NCI-H1417 treated with DMSO at 0.1 percent for 48 hours (cell line): ENCODE measurements at regions not wholly inside any gene's neighbourhood (a gene's known extent, or its start where the extent isn't known, plus 50 kb on each side); places are given as distances from the start of the nearest gene placed in this dataset.

Experiments
- DNase-seq: peaks from one replicate; lab custom pipeline; 2025; lab: John Stamatoyannopoulos, UW

DNA sequence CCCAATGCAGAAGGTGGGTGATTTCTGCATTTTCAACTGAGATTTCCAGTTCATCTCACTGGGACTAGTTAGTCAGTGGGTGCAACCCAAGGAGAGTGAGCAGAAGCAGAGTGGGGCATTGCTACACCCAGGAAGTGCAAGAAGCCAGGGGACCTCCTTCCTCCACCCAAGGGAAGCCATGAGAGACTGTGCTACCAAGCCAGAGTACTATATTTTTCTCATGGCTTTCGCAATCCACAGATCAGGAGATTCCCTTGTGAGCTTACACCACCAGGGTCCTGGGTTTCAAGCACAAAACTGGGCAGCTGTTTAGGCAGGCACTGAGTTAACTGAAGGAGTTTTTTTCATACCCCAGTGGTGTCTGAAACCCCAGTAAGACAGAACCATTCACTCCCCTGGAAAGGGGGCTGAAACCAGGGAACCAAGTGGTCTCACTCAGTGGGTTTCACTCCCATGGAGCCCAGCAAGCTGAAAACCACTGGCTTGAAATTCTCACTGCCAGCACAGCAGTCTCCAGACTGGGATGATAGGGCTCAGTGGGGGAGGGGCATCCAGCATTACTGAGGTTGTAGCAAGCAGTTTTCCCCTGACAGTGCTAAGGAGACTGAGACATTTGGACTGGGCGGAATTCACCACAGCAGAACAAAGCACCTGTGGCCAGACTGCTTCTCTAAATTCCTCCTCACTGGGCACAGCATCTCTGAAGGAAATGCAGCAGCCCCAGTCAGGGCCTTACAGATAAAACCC lies 903.4 kb downstream of the TECRL start:
- DNase-seq, result no peak

DNA sequence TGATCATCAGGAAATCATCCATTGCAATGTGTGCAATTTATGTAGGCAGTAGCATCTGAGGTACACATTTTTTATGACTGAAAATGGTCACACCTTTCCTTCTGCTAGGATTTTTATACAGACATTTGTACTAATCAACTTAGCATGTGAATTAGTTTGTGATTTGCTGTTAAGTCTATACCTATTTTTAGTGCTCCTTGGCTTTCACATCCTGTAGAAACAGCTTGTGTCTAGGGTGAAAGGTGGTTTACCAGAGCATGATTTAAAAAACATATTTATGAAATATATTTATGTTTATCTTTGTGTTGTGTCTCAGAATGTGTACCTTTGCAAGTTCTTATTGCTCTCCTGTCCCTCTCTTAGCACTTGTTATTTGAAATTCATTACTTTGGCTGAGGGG lies 916.0 kb downstream of the TECRL start:
- DNase-seq, result no peak

DNA sequence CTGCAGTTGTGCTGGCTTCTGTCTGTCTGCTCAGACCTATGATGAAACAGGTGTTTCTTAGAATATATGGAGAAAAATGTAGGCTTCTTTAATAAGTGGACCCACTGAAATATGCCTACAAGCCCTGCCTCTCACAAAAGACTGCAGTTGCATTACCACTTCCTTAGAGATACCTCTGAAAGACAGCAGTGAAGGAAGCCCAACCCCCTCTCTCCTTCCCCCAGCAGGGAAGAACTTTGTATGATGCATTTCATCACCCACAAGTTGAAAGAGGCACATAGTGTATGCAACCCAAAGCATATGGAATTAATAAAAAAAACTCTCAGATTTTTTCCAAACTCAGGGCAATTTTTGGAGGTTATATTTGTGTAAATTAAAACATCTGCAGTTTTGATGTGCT lies 916.7 kb downstream of the TECRL start:
- DNase-seq, result no peak

DNA sequence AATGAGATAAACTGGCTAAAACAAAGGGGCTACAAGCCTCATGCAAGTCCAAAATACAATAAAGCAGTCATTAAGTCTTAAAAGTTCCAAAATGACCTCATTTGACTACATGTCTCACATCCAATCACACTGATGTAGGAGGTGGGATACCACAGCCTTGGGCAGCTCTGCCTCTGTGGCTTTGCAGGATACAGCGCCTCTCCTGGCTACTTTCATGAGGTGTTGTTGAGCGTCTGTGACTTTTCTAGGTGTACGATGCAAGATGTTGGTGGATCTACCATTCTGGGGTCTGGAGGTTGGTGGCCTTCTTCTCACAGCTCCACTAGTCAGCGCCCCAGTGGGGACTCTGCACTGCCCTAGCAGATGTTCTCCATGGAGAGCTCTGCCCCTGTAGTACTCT lies 944.9 kb downstream of the TECRL start:
- no peak for DNase-seq

DNA sequence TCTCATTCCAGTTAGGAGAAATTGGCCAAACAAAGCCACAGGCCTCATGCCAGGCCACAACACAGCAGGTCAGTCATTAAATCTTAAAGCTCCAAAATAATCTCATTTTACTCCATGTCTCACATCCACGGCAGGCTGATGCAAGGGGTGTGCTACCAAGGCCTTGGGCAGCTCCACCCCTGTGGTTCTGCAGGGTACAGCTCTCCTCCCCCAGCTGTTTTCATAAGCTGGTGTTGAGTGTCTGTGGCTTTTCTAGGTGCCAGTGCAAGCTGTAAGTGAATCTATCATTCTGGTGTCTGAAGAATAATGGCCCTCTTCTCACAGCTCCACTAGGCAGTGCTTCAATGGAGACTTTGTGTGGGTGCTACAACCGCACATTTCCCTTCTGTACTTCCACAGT lies 949.2 kb downstream of the TECRL start:
- no peak for DNase-seq

DNA sequence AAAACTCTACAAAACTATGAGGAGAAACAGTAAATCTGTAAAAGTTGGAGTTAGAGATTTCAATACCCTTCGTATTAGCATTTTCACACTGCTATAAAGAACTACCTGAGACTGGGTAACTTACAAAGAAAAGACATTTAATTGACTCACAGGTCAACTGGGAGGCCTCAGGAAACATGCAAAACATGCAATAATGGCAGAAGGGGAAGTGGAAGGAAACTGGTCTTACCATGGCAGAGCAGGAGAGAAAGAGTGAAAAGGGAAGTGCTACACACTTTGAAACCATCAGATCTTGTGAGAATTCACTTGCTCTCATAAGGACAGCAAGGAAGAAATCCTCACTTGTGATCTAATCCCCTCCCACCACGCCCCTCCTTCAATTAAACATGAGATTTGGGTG lies 949.9 kb downstream of the TECRL start:
- no peak for DNase-seq

DNA sequence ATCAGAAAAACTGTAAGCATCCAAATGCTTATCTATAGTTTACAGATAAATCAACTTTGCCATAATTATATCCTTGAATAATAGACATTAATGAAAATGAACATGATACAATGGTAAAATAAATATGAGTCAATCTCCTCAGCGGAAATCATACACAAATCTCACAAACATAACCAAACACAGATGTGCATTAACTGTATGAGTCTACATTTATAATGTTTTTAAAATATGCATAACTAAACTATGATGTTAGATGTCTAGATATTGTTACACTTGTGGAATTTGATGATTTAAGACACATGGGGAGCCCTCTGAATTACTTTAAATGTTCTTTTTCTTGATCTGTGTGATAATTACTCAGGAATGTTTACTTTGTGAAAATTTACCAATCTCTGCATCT lies 951.2 kb downstream of the TECRL start:
- DNase-seq, result no peak

DNA sequence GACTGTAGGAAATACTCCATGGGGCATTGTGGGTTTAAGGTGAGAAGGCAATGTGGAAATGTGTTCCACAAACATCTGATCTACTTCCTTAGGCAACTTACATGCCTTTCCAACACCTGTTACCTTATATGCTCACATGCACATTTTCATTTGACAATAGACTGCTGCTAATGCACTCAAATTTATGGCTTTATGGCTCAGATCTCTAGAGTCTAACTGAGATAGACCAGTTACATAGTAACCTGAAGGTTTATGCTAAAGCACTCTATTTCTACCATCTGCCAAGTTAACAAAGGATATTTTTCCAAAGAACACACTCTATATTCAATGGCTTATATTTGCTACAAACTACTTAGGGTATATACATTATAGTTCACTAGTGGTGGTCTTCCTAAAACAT lies 969.0 kb downstream of the TECRL start:
- no peak for DNase-seq

DNA sequence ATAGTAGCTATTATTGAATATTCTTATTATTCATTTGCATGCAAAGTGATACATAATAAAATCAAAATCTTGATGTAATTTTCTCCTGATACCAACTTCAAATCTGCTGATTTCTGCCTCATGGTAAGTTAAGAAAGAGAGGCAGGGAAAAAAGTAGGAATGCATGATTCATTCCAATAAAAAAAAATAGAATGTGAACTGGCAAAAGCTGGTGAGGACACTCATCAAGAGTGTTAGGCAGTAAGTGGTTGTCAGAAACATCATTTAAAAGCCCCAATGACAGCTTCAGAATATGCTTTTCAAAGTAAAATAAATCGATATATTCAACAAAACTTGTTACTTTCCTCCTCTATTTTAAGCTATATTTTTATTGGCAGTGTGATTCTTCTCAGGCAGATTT lies 979.1 kb downstream of the TECRL start:
- DNase-seq, result no peak

DNA sequence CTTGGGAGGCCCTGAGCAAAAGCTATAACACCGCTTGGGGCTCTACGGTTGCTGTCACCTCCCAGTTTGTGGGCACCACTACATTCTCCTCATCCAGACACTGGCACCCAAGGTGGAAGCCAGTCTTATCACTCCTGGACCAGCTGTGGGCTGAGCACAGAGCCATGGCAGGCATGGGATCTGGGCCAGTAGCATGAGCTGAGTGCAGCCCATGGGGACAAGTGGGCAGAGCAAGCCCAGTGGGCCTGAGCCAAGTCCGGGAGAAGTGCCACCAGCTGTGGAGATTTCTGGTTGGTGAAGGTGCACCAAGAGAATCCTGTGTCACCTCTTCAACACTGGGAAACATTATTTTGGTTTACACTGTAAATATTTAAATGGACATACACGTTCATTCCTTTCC lies 1013.0 kb downstream of the TECRL start:
- DNase-seq, result no peak

DNA sequence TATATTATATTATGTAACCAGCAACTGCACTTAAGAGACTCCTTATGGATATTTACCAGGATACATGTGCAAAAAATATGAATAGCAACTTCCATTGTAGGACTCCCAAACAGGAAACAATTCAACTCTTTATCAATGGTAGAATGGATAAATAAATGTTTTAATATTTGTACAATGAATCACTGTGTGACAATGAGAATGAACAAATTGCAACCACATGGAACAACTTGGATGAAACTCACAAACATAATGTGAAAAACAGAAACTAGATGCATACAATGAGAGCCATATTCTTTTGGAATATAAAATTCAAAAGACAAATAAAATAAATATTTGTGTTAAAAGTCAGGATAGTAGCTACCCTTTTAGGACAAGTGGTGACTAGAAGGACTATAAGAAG lies 1015.7 kb downstream of the TECRL start:
- no peak for DNase-seq

DNA sequence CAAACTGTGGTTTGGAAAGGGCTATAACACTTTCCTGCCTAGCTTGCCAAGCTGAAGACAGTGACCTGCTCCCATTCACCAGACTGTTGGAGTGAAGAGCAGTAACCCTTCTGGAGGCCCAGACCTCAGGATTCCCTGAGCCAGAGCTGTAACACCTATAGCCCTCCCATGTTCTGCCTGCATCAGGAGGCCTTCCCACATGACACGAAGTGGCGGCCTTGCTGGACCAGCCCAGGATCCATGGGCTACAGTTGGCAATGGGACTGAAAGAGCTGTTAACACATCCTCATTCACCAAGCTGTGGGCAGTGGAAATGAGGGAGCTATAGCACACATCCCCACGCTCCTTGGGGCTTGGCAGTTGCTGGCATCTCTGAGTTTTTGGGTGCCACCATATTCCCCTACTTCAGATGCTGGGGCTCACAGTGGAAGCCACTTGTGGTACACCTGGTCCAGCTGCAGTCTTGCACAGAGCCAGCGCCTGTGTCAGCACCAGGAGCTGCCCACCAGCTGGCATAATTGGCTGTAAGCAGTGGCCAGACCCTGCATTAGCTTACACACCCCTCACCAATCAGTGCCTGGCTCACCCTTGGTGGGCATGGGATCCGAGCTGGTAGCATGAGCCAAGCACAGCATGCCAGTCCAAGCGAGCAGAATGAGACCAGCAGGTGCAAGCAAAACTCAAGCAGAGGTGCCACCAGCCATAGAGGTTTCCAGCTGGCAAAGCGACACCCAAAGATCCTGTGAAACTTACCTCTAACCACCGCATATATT lies 1029.3 kb downstream of the TECRL start:
- no peak for DNase-seq

DNA sequence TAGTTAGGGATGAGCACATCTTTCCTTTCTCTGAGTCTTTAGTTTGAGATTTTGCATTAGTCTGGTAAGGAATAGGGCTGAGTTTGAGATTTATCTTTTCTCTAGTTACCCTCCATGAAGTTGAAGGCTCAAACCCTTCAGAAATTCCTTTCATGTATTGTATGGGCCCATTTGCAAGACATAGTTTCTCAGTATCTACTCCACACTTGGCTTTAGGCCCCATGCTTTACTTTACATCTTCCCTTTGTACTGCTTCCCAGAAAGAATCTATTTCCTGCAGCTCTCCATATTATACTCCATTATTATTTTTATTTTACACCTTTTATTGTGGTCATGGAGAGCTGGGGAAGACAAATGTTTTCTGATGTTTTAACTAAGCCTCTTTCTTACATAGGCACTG lies 1038.2 kb downstream of the TECRL start:
- DNase-seq, result no peak

DNA sequence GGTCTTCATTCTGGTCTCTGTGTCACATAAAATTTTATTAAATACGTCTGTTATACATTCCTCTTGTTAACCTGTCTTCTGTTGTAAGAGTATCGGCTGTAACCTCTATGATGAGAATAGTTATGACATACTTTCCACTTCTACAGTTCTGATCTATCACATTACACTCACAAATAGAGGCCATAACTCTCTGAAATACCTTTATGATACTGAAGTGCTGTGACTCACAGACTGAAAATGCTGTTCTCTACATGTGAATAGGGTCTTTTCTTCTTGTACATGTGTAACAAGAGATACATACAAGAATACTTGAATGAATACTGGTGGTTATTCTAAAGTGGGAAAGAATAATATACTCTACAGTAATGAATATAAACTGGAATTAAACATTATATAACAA lies 1047.6 kb downstream of the TECRL start:
- no peak for DNase-seq

DNA sequence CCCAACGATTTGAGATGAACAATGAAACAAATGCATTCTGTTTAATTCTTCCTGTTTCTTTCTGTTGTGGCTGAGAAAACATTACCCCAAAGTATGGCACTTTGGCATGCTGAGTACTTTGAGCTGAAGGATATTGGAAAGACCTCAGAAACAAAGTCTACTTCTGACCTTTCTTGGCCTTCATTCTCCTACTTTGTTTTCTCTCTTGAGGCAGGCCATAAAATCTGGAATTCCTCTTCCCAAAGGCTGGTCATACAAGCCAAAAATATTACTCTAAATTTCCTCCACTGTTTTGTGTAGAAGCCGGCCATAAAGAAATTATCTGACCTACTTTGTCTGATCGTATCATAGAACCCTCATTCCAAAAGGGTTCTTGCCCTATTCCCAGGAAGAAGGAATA lies 1048.2 kb downstream of the TECRL start:
- no peak for DNase-seq

DNA sequence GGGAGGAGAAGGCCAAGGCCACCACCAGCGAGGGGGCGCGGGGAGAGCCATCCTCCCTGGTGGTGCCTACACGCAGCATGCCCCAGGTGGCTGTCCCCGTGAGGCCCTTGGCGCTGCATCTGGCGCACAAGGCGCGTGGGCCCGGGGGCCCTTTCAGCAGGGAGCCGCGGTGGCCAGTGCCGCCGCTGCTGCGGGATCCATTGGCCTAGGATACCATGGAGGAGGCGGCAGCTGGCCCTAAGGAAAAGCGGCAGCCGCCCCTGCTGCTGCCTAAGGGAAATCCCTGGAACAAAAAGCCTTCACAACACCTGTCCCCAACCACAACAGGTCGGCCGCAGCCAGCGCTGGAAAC lies 1059.6 kb downstream of the TECRL start:
- DNase-seq, result no peak

DNA sequence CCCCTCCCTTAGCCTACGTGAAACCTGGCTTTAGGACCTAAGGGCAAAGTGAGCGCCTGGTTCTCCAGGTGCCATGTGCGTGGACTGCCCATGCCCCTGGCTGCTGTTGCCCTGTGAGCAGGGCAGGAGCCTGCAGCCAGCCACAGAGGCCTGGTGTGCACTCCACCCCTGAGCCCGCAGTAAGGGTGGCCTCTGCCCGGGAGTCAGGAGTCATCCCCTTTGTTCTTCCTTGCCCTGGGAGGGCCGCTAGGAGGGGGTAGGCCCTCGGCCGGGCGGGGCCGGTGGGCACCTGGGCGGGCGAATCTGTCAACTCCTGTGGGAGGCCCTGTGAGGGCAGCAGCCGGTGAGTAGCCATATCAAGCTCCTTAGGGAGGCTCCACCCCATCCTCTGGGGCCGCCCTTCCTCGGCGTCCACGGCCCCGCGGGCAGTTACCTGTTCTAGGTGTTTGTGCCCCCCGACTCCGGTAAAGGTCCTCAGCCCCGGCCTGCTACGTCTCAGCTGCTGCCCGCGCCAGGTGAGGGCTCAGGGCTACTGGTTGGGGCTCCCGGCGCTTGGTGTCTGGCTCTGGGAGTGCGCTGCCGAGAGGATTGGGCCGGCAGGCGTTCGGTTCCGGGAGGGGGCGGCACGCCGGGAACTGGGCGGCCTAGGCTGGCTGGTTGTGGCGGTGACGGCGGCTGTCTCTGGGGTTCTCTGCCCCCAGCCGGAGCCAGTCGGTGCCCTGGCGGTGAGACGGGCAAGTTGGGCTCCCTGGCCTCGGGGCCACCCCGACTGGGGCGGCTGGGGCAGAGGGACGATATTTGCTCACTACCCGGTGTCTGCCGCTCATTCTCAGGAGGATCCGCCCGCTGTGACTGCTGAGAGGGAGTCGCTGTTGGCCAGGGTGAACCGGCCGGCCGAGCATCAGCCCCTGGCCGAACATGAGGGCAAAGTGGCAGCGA lies 1060.2 kb downstream of the TECRL start:
- no peak for DNase-seq

DNA sequence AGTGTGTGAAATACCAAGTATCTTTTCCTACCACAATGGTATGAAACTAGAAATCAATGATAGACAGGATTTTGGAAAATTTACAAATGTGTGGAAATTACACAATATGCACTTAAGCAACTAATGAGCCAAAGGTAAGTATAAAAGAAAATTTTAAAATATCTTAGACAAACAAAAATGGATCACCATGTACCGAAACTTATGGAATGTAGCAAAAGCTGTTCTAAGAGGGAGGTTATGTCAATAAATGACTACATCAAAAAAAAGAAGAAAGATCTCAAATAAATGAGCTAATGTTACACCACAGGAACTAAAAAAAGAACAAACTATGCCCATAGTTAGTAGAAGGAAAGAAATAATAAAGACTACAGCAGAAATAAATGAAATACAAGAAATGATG lies 1084.1 kb downstream of the TECRL start:
- DNase-seq, result no peak

DNA sequence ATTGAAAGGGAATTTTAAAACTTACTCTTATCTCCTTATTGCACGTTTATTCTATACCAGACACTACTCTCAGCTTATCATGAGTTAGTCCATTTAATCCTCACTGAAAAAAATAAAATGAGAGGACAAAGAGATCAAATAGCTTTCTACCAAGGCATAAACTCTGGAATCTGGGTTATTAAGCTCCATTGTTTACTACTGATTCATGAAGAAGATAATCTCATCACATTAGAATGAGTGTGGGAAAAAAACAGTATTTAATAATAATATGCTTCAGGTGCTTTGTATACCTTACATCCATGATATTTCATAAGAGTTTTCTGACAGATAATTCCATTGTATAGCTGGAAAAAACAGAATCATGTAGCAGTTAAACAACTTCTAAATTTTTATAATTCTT lies 1092.6 kb downstream of the TECRL start:
- no peak for DNase-seq

DNA sequence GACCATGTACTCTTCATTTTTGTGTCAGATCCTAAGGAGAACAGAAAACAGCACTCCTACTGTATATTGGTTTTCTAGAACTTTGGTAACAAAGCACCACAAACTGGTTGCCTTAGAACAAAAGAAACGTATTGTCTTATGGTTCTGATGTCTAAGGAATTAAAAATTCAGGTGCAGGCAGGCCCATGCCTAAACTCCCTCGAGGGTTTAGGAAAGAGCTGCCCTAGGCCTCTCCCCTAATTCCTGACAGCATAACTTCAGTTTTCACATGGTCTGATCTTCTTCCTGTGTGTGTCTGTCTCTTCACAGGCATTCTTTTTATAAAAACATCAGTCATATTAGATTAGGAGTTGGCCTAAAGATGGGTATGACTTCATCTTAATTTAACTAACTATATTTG lies 1093.6 kb downstream of the TECRL start:
- no peak for DNase-seq

DNA sequence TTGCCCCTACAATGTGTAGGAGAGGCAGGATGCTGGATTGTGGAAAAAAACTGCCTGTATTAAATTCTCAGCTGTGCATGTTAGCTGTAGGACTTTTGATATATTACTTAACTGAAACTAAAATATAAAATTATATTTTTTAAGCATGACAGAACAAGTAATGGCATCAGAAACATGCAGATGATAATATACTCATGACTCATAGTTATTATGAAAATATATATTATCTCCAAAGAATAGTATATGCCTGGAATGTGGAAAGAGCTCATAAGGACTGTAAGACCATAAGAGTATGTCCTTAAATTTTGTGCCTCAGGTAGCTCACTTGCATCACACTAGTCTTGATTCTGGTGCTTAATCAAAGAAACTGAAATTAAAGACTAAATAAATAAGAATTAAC lies 1100.6 kb downstream of the TECRL start:
- no peak for DNase-seq

DNA sequence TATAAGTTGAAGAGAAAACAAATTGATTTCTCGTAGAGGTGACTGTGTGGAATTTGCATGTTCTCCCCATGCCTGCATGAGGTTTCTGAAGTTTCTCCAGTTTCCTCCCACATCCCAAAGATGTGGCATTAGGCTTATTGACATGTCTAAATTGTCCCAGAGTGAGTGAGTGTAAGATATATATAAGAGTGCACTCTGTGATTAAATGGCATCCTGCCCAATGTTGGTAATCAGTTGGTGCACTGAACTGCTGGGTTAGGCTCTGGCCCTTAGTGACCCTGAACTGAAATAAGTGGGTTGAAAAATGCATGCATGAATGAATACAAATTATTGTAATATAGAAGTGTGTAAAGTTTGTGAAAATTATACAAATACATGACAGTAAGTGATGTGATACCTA lies 1106.5 kb downstream of the TECRL start:
- DNase-seq, result no peak

DNA sequence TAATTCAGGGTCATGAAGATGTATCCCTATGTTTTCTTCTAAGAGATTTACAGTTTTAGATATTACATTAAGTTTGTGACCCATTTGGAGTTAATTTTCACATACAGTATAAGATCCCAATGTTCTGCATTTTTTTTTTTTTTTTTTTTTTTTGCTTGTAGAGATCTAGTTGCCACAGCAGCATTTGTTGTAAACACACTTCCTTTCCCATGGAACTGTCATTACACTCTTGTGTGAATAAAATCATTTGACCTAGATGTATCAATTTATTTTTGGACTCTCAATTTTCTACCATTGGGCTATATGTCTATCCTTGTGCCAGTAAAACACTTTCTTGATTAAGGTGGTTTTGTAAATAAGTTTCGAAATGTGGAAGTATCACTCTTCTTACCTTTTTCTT lies 1107.2 kb downstream of the TECRL start:
- no peak for DNase-seq
